GM21381 (cell line): ENCODE measurements at regions not wholly inside any gene's neighbourhood (a gene's known extent, or its start where the extent isn't known, plus 50 kb on each side); places are given as distances from the start of the nearest gene placed in this dataset.

Source experiments
- ATAC-seq: cut with Tn5 transposase; IDR thresholded peaks from one replicate; pipeline ENCODE4 v1.9.1; 2021; ENCODE audit warnings: mild to moderate bottlenecking, moderate library complexity; ENCODE audit not compliant: unreplicated experiment

- ATAC-seq: no peak
These were observed 119.1 kb upstream of the MTNR1B start for GRCh38 chr11:92850296-92850826.

- ATAC-seq: no peak
These were observed 117.2 kb upstream of the MTNR1B start for GRCh38 chr11:92852229-92852628.

DNA sequence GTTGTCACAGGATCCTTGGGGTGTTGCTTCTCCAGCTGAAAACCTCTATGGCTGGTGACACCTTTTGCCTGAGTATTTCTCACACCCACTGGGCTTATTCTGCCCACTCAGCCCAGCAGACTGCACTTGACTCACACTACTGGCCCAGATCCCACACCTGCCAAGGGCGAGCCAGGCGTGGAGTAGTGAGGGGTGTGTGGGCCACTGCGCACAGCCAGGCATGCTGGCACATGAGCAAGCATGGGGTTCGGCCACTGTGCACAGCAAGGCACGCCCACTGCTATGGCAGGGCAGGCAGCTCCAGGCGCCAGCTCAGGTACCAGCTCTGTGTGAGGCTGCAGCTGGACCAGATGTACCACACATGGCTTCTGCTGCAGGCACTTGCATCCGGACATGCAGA is 116.5 kb upstream of the MTNR1B start:
- ATAC-seq: no peak

- ATAC-seq: no peak
These were observed 115.3 kb upstream of the MTNR1B start for GRCh38 chr11:92854162-92854561.

- ATAC-seq: no peak
These were observed 114.5 kb upstream of the MTNR1B start for GRCh38 chr11:92854952-92855351.

DNA sequence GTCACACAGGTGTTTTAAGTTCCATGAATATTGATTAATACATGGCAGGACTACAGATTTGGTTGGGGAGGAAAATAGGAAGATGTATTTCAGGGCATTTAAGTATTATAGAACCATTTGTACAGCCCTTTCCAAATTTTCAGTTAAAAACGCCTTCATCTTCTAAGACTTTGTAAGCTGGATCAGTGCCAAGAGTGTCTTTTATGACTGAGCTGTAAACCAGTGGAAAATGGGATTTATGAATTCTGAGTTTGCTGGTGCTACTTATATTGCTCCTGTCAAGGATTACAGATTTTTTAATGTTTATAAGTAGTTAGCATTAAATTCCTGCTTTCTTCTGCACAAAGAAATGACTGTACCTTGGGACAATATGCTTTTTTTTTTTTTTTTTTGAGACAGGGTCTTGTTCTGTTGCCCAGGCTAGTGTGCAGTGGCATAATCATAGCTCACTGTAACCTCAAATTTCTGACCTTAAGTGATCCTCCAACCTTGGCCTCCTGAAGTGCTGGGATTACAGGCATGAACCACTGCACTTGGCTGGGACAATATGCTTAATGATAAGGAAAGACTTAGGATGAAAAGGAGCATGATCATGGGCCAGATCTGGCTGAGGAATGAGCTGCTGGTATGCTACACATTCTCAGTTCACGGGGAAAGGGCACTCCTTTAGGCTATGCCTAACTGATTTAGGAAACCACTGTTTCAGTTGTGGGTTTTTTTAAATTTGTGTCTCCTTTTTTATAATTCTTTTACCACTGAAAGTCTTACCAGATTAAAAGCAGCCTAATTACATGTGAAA is 113.6 kb upstream of the MTNR1B start:
- no peak for ATAC-seq

DNA sequence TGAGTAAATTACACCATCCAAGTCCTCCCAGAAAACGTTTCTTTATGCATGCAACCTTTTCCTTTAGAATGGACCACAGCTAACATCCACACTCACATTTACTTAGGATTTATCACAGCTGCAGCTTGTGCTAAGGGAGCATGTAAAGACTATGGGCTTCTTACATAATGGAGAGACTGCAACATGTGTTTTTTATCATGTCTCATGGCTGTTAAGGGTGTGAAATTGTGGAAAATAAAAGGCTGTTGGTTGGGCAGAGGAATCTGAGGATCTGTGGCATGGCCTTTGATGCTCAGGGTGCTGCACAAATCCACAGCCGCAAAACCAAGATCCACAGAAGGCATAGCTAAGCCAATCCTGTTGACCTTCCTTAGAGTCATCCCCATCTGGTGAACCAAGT is 112.0 kb upstream of the MTNR1B start:
- no peak for ATAC-seq

- no peak for ATAC-seq
These were observed 110.2 kb upstream of the MTNR1B start for GRCh38 chr11:92859156-92859690.

DNA sequence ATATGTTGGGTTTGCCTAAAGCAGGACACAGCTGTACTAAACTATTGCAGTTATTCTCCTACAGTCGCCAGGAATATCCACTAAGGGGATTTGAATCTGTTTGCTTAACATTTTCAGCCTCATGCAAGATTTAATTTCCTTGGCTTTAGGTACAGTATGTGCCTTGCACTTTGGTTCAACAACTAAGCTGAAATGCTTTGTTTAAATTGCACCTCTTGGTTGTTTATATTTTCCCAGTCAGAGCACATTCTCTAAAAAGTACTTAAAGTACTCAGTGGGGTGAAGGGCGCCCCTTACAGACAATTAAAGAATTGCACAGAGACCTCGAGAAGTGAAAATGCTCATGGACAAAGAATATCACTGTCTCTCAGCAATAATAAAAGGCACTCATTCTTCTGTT is 107.8 kb upstream of the MTNR1B start:
- ATAC-seq: no peak

- no peak for ATAC-seq
These were observed 104.1 kb upstream of the MTNR1B start for GRCh38 chr11:92865352-92865751.

DNA sequence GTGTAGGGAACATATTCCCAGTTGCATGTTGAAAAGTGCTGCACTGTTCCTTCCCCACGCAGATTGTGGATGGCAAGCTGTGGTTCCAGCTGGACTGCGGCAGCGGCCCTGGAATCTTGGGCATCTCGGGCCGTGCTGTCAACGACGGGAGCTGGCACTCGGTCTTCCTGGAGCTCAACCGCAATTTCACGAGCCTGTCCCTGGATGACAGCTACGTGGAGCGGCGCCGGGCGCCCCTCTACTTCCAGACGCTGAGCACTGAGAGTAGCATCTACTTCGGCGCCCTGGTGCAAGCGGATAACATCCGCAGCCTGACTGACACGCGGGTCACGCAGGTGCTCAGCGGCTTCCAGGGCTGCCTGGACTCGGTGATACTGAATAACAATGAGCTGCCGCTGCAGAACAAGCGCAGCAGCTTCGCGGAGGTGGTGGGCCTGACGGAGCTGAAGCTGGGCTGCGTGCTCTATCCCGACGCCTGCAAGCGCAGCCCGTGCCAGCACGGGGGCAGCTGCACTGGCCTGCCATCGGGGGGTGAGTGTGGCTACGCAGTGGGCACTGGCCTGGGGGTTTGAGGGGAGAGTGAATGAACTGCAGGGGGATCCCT is 102.7 kb upstream of the MTNR1B start:
- no peak for ATAC-seq

GRCh38 chr11:92867913-92868619 is 101.4 kb upstream of the MTNR1B start:
- no peak for ATAC-seq

- ATAC-seq: no peak
These were observed 99.7 kb upstream of the MTNR1B start for GRCh38 chr11:92869716-92870115.

- no peak for ATAC-seq
These were observed 99.1 kb upstream of the MTNR1B start for GRCh38 chr11:92870196-92870832.

DNA sequence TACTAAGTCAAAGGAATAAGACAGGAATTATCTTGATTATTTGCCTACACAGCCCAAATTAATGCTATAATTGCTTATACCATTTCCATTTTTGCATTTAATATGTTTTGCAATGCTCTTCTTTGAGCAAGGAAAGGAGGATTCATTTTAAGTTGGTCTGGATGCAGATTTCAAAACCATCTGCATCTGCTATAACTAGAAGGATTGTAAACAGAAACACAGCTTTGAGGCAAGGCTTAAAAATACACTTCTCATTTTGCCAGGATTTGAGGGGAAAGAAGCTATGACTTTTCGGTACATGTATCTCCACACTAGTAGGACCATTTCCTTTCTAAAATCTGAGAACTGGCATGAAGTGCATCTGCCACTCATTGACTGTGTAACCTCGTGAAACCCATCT is 95.9 kb upstream of the MTNR1B start:
- no peak for ATAC-seq

DNA sequence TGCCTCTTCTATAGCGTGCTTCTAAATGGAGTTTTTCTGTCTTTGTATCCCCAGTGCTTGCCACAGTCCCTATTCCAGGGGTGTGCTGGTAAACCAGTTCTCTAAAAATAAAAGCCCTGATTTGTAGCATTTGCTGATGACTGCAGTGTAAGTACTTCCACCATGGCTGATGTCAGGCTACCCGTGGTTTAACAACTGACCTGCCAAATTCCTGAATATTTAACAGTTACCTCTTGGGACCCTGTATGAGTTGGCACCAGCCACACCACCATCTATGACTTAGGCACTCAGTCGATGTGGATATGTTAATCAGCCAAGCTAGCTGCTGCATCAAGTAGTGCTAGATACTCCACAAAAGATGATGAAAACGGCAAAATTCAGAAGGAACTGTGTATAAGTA is 94.0 kb upstream of the MTNR1B start:
- ATAC-seq: no peak

- ATAC-seq: no peak
These were observed 90.4 kb upstream of the MTNR1B start for GRCh38 chr11:92879086-92879485.

GRCh38 chr11:92880381-92880780 is 89.1 kb upstream of the MTNR1B start:
- ATAC-seq: no peak

- no peak for ATAC-seq
These were observed 87.5 kb upstream of the MTNR1B start for GRCh38 chr11:92881940-92882450.

DNA sequence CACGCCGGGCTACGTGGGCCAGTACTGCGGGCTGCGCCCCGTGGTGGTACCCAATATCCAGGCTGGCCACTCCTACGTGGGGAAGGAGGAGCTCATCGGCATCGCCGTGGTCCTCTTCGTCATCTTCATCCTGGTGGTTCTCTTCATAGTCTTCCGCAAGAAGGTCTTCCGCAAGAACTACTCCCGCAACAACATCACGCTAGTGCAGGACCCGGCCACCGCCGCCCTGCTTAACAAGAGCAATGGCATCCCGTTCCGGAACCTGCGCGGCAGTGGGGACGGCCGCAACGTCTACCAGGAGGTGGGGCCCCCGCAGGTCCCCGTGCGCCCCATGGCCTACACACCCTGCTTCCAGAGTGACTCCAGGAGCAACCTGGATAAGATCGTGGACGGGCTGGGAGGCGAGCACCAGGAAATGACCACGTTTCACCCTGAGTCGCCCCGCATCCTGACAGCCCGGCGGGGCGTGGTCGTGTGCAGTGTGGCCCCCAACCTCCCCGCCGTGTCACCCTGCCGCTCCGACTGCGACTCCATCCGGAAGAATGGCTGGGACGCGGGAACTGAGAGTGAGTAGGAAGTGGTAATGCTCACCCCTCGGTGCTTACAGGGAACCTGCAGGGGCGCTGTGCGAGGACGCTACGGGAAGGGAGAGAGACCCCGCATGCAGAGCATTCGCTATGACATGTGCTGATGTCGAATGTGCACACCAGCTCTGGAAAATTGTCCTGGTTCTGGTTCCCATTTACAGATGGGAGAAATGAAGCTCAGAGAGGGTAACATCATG is 86.4 kb upstream of the MTNR1B start:
- no peak for ATAC-seq
